ENCODE measurements at regions not wholly inside any gene's neighbourhood (a gene's known extent, or its start where the extent isn't known, plus 50 kb on each side); places are given as distances from the start of the nearest gene placed in this dataset.

- TF ChIP-seq CTCF (optimal IDR thresholded peaks at IDR 0.05 in 1 of 3, IDR thresholded peaks at IDR 0.05 in 1 of 3, conservative IDR thresholded peaks at IDR 0.05 in 1 of 3; ENCODE audit: extremely low read depth in 1 of 3, insufficient read depth in 2 of 3, low read length in 3 of 3) (no peak), EZH2 (IDR thresholded peaks at IDR 0.05; ENCODE audit: low read length) (no peak)
These were observed 276.1 kb downstream of the GLRX3 start for GRCh38 chr10:130412317-130412716.
